A549 (cell line): ENCODE measurements at regions not wholly inside any gene's neighbourhood (a gene's known extent, or its start where the extent isn't known, plus 50 kb on each side); places are given as distances from the start of the nearest gene placed in this dataset.

Experiments used
- ATAC-seq, 2 experiments: fragments of 200-7000 bp in 1 of 2; fragments of >200 bp in 1 of 2; cut with Nextera tagmentation in 1 of 2; cut with Tn5 transposase in 1 of 2; 3 replicates each; pipeline versions ENCODE4 v1.8.0 to v1.9.1; 2018 to 2020; ENCODE audit warnings: mild to moderate bottlenecking in 1 of 2, moderate library complexity in 1 of 2
- CTCF ChIA-PET: fragments of 300-600 bp; sonication (Branson Sonifier 250); formaldehyde crosslinking; extraction: SDS; loops from one replicate; lab custom pipeline; 2021; ENCODE audit warnings: antibody characterized with exemption, inconsistent platforms; lab: Yijun Ruan, JAX
- POLR2A ChIA-PET: fragments of 350-600 bp; formaldehyde crosslinking; extraction: SDS; loops from one replicate; lab custom pipeline; 2021; ENCODE audit warnings: antibody characterized with exemption, inconsistent platforms; lab: Yijun Ruan, JAX
- DNase-seq, 2 experiments: peaks; one replicate each; pipeline versions ENCODE4 v3.0.0 to v3.0.0-alpha.2; 2011 to 2016; ENCODE audit warnings: low read depth in 1 of 2, low spot score in 1 of 2
- FAIRE-seq: peaks from 2 replicates; lab custom pipeline; 2011; peaks lifted over from hg19 to GRCh38; lab: Jason Lieb, UNC
- H3K27ac ChIP-seq, 2 experiments: fragments of >200 bp; sonication (Bioruptor Twin); formaldehyde crosslinking; 3 replicates each; pipeline ENCODE4 v1.5.1; 2016 to 2017
- H3K4me1 ChIP-seq: fragments of >200 bp; sonication (Bioruptor Twin); formaldehyde crosslinking; 3 replicates; pipeline ENCODE4 v1.6.1; 2016
- H3K4me2 ChIP-seq: fragments of >200 bp; sonication (Bioruptor Twin); formaldehyde crosslinking; 3 replicates; pipeline ENCODE4 v1.6.1; 2016
- H3K4me3 ChIP-seq: fragments of >200 bp; sonication (Bioruptor Twin); formaldehyde crosslinking; 3 replicates; pipeline ENCODE4 v1.5.1; 2016
- H3K9me3 ChIP-seq: fragments of >200 bp; sonication (Bioruptor Twin); formaldehyde crosslinking; 3 replicates; pipeline ENCODE4 v1.6.1; 2016
- CBX2 ChIP-seq: fragments of 200-600 bp; sonication (generic); IDR thresholded peaks from 2 replicates; pipeline ENCODE4 v1.6.1; 2016; ENCODE audit warnings: low read depth, mild to moderate bottlenecking, borderline replicate concordance
- CEBPB ChIP-seq, 2 experiments: fragments of >200 bp in 1 of 2; sonication (Bioruptor Twin) in 1 of 2; formaldehyde crosslinking in 1 of 2; IDR thresholded peaks; 2 replicates each; pipeline ENCODE4 v1.6.1; 2012 to 2016
- GATA3 ChIP-seq: IDR thresholded peaks from 2 replicates; pipeline ENCODE4 v1.6.1; 2012; ENCODE audit warnings: borderline replicate concordance
- HDAC2 ChIP-seq: fragments of 200-600 bp; sonication (generic); IDR thresholded peaks from 2 replicates; pipeline ENCODE4 v1.6.1; 2016
- JUNB ChIP-seq: fragments of >200 bp; sonication (Bioruptor Twin); formaldehyde crosslinking; IDR thresholded peaks from 2 replicates; pipeline ENCODE4 v1.6.1; 2016
- MAFK ChIP-seq: fragments of 450-650 bp; IDR thresholded peaks from 2 replicates; pipeline ENCODE4 v1.6.1; 2014; ENCODE audit not compliant: partially characterized antibody
- RARB ChIP-seq: fragments of 250-450 bp; sonication (Bioruptor Pico); IDR thresholded peaks from 2 replicates; pipeline ENCODE4 v1.8.0; 2021; ENCODE audit warnings: mild to moderate bottlenecking, moderate library complexity
- RCOR1 ChIP-seq: fragments of 150-350 bp; IDR thresholded peaks from 2 replicates; pipeline ENCODE4 v1.6.1; 2014; ENCODE audit warnings: antibody characterized with exemption, low read length, low read depth
- SREBF2 ChIP-seq: fragments of 450-650 bp; IDR thresholded peaks from 2 replicates; pipeline ENCODE4 v1.6.1; 2014; ENCODE audit warnings: mild to moderate bottlenecking, moderate library complexity
- TP53 ChIP-seq: fragments of 250-450 bp; sonication (Bioruptor Pico); IDR thresholded peaks from 2 replicates; pipeline ENCODE4 v1.5.0; 2021; ENCODE audit warnings: mild to moderate bottlenecking, moderate library complexity
- ZC3H11A ChIP-seq: fragments of 450-650 bp; IDR thresholded peaks from 2 replicates; pipeline ENCODE4 v1.6.1; 2014; ENCODE audit warnings: antibody characterized with exemption, mild to moderate bottlenecking
- ZFP36 ChIP-seq: fragments of 450-650 bp; IDR thresholded peaks from 2 replicates; pipeline ENCODE4 v1.6.1; 2014; ENCODE audit warnings: borderline replicate concordance; ENCODE audit not compliant: partially characterized antibody
- ZNF302 ChIP-seq: fragments of 250-450 bp; sonication (Bioruptor Pico); IDR thresholded peaks from 2 replicates; pipeline ENCODE4 v1.9.0; 2021; ENCODE audit warnings: inconsistent platforms, mild to moderate bottlenecking, moderate library complexity
- ZSCAN20 ChIP-seq: fragments of 250-450 bp; sonication (Bioruptor Pico); IDR thresholded peaks from 2 replicates; pipeline ENCODE4 v1.8.0; 2022; ENCODE audit warnings: mild to moderate bottlenecking, moderate library complexity
- WGBS: methylation state at CpG from one replicate; pipeline ENCODE4 v1.1.6; 2017; ENCODE audit errors: missing lambda C conversion rate; 5-methylcytosine and 5-hydroxymethylcytosine counted together
- TF ChIP-seq, protein P1 (sequence below): fragments of 200-600 bp; sonication (generic); IDR thresholded peaks from 2 replicates; pipeline ENCODE4 v1.6.1; 2016; ENCODE audit warnings: antibody characterized with exemption, mild to moderate bottlenecking, moderate library complexity

DNA sequence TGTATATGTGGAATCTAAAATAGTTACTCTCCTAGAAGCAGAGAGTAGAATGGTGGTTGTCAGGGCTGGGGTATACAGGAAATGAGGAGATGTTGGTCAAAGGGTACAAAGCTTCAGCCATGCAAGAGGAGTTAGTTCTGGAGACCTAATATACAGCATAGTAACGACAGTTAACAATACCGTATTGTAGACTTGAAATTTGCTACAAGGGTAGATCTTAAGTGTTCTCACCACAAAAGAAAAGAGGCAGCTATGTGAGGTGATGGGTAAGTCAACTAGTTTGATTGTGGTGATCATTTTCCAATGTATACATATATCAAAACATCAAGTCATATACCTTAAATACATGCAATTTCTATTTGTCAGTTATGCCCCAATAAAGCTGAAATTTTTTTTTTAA is 98.2 kb upstream of the CYP1B1 start (continued):
- TF ChIP-seq, protein P1, sequence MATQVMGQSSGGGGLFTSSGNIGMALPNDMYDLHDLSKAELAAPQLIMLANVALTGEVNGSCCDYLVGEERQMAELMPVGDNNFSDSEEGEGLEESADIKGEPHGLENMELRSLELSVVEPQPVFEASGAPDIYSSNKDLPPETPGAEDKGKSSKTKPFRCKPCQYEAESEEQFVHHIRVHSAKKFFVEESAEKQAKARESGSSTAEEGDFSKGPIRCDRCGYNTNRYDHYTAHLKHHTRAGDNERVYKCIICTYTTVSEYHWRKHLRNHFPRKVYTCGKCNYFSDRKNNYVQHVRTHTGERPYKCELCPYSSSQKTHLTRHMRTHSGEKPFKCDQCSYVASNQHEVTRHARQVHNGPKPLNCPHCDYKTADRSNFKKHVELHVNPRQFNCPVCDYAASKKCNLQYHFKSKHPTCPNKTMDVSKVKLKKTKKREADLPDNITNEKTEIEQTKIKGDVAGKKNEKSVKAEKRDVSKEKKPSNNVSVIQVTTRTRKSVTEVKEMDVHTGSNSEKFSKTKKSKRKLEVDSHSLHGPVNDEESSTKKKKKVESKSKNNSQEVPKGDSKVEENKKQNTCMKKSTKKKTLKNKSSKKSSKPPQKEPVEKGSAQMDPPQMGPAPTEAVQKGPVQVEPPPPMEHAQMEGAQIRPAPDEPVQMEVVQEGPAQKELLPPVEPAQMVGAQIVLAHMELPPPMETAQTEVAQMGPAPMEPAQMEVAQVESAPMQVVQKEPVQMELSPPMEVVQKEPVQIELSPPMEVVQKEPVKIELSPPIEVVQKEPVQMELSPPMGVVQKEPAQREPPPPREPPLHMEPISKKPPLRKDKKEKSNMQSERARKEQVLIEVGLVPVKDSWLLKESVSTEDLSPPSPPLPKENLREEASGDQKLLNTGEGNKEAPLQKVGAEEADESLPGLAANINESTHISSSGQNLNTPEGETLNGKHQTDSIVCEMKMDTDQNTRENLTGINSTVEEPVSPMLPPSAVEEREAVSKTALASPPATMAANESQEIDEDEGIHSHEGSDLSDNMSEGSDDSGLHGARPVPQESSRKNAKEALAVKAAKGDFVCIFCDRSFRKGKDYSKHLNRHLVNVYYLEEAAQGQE, result no peak
- TF ChIP-seq ZNF302 (no peak), JUNB (no peak), HDAC2 (no peak)

DNA sequence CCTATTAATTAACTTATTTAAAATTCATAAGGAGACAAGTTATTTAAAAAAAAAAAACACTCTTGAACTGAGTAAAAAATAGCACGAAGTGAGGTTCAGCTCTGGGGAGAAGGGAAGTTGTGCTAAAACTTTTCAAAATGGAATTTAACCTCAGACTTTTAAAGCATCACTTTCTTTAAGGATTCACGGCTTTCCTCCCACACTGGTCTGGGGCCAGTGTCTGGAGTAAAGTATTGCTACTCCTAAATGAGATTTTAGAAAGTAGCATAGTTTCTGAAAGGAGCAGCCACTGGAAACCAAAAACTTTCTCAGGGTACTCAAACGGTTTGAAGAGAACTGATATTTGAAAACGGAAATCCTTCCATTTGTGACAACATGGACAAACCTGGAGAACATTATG is 97.7 kb upstream of the CYP1B1 start:
- ATAC-seq, result no peak
- no peak for FAIRE-seq
- TF ChIP-seq, protein P1, result no peak
- TF ChIP-seq ZC3H11A, result no peak
- no peak for TF ChIP-seq TP53 (CRISPR knock-in tag)
- no peak for TF ChIP-seq ZSCAN20 (CRISPR knock-in tag)
- TF ChIP-seq GATA3, result no peak
- no peak for TF ChIP-seq RARB (CRISPR knock-in tag)
- TF ChIP-seq RCOR1, result no peak
- TF ChIP-seq CBX2, result no peak
- DNase-seq, result no peak
- CTCF ChIA-PET, result interaction anchor here (1.1 kb wide), 1 partner anchor 11 kb away, joined by 3 read pairs; no protein-coding TSS in a partner anchor
- Histone ChIP-seq H3K9me3 (0 out of 3 replicates have a peak, but pooled peaks cover 5% of the 10 kb centered on the region), H3K4me3 (no peak overlapping the region), H3K27ac (no peak overlapping the region), H3K4me1 (peaks cover 3% of the 10 kb centered on the region; the same call in 2 of the 3 replicates), H3K4me2 (no peak overlapping the region)
- POLR2A ChIA-PET, result no interaction called here
- WGBS, result 43% methylated on average over 4 of the region's 4 CpGs

DNA sequence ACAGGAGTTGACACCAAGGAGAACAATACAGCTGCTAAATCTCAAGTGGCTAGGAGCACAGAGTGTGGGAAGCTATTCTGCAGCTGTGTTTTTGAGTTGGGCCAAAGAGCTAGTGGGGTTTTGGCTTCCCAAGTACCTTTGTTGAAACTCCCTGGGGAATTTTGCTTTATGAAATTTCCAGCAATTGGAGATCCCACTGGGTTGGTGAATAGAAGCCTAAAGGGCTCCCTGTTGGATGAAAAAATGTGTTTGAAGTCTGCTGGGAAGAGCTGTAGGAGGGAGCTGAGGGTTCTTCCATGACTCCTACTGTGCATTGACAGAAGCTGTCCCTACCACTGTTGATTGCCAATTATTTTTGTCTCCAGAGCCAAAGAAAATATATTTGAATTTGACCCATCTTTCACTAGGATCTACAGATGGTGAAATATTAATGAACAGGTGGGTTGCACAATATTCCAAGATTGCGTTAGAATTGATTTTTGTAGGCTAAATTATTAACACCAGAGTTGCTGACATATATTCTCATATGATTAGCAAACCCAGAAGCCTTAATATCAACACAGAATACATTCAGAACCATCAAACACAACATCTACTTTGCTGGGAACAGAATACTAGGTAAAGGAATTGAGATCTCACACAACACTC is 95.4 kb upstream of the CYP1B1 start:
- no peaks in the 10 kb centered on the region for H3K4me1 ChIP-seq
- H3K27ac ChIP-seq, result no peak overlapping the region
- DNase-seq (no peak), ATAC-seq (no peak), FAIRE-seq (no peak)
- WGBS, result 28% methylated on average over 1 of the region's 1 CpG
- H3K4me2 ChIP-seq, result no peak overlapping the region
- no peak overlapping the region for H3K4me3 ChIP-seq
- 0 out of 3 replicates have a peak, but pooled peaks cover 5% of the 10 kb centered on the region for H3K9me3 ChIP-seq
- ChIA-PET CTCF (interaction anchor here (1.1 kb wide), 1 partner anchor 21 kb away, joined by 3 read pairs; no protein-coding TSS in a partner anchor), POLR2A (no interaction called here)
- TF ChIP-seq MAFK (no peak), SREBF2 (no peak), ZFP36 (no peak), CEBPB (IDR thresholded peaks at IDR 0.05) (peak in 1 of 2 experiments; percentile 35; a peak in 2 of 4 replicates)
- TF ChIP-seq, all 56 proteins: peak for 1
